IMR-90 (cell line): ENCODE measurements at regions not wholly inside any gene's neighbourhood (a gene's known extent, or its start where the extent isn't known, plus 50 kb on each side); places are given as distances from the start of the nearest gene placed in this dataset.

Source experiments
- ATAC-seq: fragments of 200-7000 bp; cut with Tn5 transposase; 2 replicates; pipeline ENCODE4 v1.9.1; 2020; ENCODE audit warnings: low read depth, mild to moderate bottlenecking, moderate library complexity
- BruUV-seq: library from RNA; stranded (reverse); fragments of 400-500 nt; replicated peaks from 2 replicates; lab custom pipeline; 2021; lab: Mats Ljungman, UMichigan
- CTCF ChIA-PET: fragments of 300-600 bp; formaldehyde crosslinking; extraction: SDS; loops from one replicate; lab custom pipeline; 2021; ENCODE audit warnings: antibody characterized with exemption; lab: Yijun Ruan, JAX
- POLR2A ChIA-PET: fragments of 300-600 bp; sonication (Branson Sonifier 250); formaldehyde crosslinking; loops from one replicate; lab custom pipeline; 2022; ENCODE audit warnings: antibody characterized with exemption; ENCODE audit not compliant: unreplicated experiment; lab: Charles Lee
- DNase-seq: peaks from one replicate; pipeline ENCODE4 v3.0.0; 2013
- H2AFZ ChIP-seq: replicated peaks from 2 replicates; pipeline ENCODE3; 2013; ENCODE audit warnings: low read length, mild to moderate bottlenecking; ENCODE audit not compliant: poor library complexity
- H2AK5ac ChIP-seq: 2 replicates; pipeline ENCODE4 v1.6.1; 2013; ENCODE audit warnings: low read depth, low read length, inconsistent platforms
- H2AK9ac ChIP-seq: replicated peaks from 2 replicates; pipeline ENCODE3; 2013; ENCODE audit warnings: mild to moderate bottlenecking, low read depth, low read length, moderate library complexity; ENCODE audit not compliant: poor library complexity
- H2BK120ac ChIP-seq: 2 replicates; pipeline ENCODE4 v1.6.1; 2013; ENCODE audit warnings: low read depth, low read length, inconsistent platforms
- H2BK15ac ChIP-seq: 3 replicates; pipeline ENCODE4 v1.6.1; 2013; ENCODE audit warnings: low read depth, low read length, inconsistent platforms
- H2BK20ac ChIP-seq: 2 replicates; pipeline ENCODE4 v1.6.1; 2013; ENCODE audit warnings: low read depth, mild to moderate bottlenecking, inconsistent platforms, low read length, moderate library complexity
- H2BK5ac ChIP-seq: 2 replicates; pipeline ENCODE4 v1.6.1; 2013; ENCODE audit warnings: mild to moderate bottlenecking, low read depth, low read length, inconsistent platforms; ENCODE audit not compliant: poor library complexity, severe bottlenecking
- H3K14ac ChIP-seq: replicated peaks from 2 replicates; pipeline ENCODE4 v1.6.1; 2013; ENCODE audit warnings: low read depth, low read length, inconsistent platforms
- H3K18ac ChIP-seq: 2 replicates; pipeline ENCODE4 v1.6.1; 2013; ENCODE audit warnings: low read depth, low read length, control low read depth
- H3K23ac ChIP-seq: 2 replicates; pipeline ENCODE4 v1.6.1; 2013; ENCODE audit warnings: low read depth, low read length, inconsistent platforms
- H3K27ac ChIP-seq: 2 replicates; pipeline ENCODE4 v1.5.1; 2013; ENCODE audit warnings: mild to moderate bottlenecking, control low read depth, low read length; ENCODE audit not compliant: insufficient read depth
- H3K27me3 ChIP-seq: 2 replicates; pipeline ENCODE4 v1.6.1; 2013; ENCODE audit warnings: low read length; ENCODE audit not compliant: control insufficient read depth, insufficient read depth
- H3K36me3 ChIP-seq: 2 replicates; pipeline ENCODE4 v1.6.1; 2013; ENCODE audit warnings: low read length, mixed read lengths; ENCODE audit not compliant: control insufficient read depth, insufficient read depth
- H3K4ac ChIP-seq: 2 replicates; pipeline ENCODE4 v1.6.1; 2013; ENCODE audit warnings: low read depth, low read length, inconsistent platforms
- H3K4me1 ChIP-seq: 2 replicates; pipeline ENCODE4 v1.6.1; 2013; ENCODE audit warnings: low read length, mixed read lengths; ENCODE audit not compliant: control insufficient read depth, insufficient read depth
- H3K4me2 ChIP-seq: 2 replicates; pipeline ENCODE4 v1.6.1; 2013; ENCODE audit warnings: low read depth, mild to moderate bottlenecking, control low read depth, low read length, moderate library complexity
- H3K4me3 ChIP-seq: 2 replicates; pipeline ENCODE4 v1.5.1; 2013; ENCODE audit warnings: low read depth, mild to moderate bottlenecking, control low read depth, low read length, moderate library complexity; ENCODE audit not compliant: insufficient read depth
- H3K56ac ChIP-seq: 2 replicates; pipeline ENCODE4 v1.6.1; 2013; ENCODE audit warnings: low read length, inconsistent platforms; ENCODE audit not compliant: insufficient read depth; ENCODE audit errors: extremely low read depth
- H3K79me1 ChIP-seq, 2 experiments: 2 replicates each; pipeline ENCODE4 v1.6.1; 2013; ENCODE audit warnings: low read length in 2 of 2, inconsistent platforms in 1 of 2, low read depth in 1 of 2
- H3K9ac ChIP-seq: 2 replicates; pipeline ENCODE4 v1.6.1; 2013; ENCODE audit warnings: low read depth, low read length, control low read depth
- H3K9me1 ChIP-seq: 2 replicates; pipeline ENCODE4 v1.6.1; 2013; ENCODE audit warnings: low read length, inconsistent platforms; ENCODE audit not compliant: insufficient read depth
- H3K9me3 ChIP-seq: 2 replicates; pipeline ENCODE4 v1.6.1; 2013; ENCODE audit warnings: low read length; ENCODE audit not compliant: control insufficient read depth, insufficient read depth
- H4K20me1 ChIP-seq: 2 replicates; pipeline ENCODE4 v1.6.1; 2013; ENCODE audit warnings: low read length, inconsistent platforms; ENCODE audit not compliant: insufficient read depth
- H4K5ac ChIP-seq: 2 replicates; pipeline ENCODE4 v1.6.1; 2013; ENCODE audit warnings: mild to moderate bottlenecking, low read depth, low read length, control low read depth
- H4K8ac ChIP-seq, 2 experiments: 2 replicates each; pipeline ENCODE4 v1.6.1; 2013; ENCODE audit warnings: low read depth in 2 of 2, low read length in 2 of 2, control low read depth in 1 of 2, inconsistent platforms in 1 of 2
- H4K91ac ChIP-seq: 2 replicates; pipeline ENCODE4 v1.6.1; 2013; ENCODE audit warnings: low read depth, low read length, inconsistent platforms; ENCODE audit not compliant: insufficient read depth
- CHD1 ChIP-seq: IDR thresholded peaks from 2 replicates; pipeline ENCODE4 v1.6.1; 2012; ENCODE audit warnings: low read depth, low read length, improper control_type of control experiment
- CTCF ChIP-seq: conservative IDR thresholded peaks from 2 replicates; pipeline ENCODE4 v1.5.1; 2012; ENCODE audit warnings: mild to moderate bottlenecking, low read depth, low read length, improper control_type of control experiment
- FOS ChIP-seq: fragments of 150-350 bp; IDR thresholded peaks from 2 replicates; pipeline ENCODE4 v1.6.1; 2016; ENCODE audit warnings: low read depth, low read length
- MAFK ChIP-seq: IDR thresholded peaks from 2 replicates; pipeline ENCODE4 v1.6.1; 2012; ENCODE audit warnings: low read depth, low read length, improper control_type of control experiment
- RAD21 ChIP-seq: IDR thresholded peaks from 2 replicates; pipeline ENCODE4 v1.6.1; 2012; ENCODE audit warnings: low read length, improper control_type of control experiment
- RCOR1 ChIP-seq: IDR thresholded peaks from 2 replicates; pipeline ENCODE4 v1.6.1; 2012; ENCODE audit warnings: mild to moderate bottlenecking, low read length, improper control_type of control experiment; ENCODE audit not compliant: insufficient replicate concordance
- SMC3 ChIP-seq: fragments of 150-350 bp; IDR thresholded peaks from 2 replicates; pipeline ENCODE4 v1.6.1; 2016; ENCODE audit warnings: low read depth, mild to moderate bottlenecking, antibody characterized with exemption, low read length, moderate library complexity
- WGBS, 2 experiments: methylation state at CpG; one replicate each; pipeline versions ENCODE4 v1.1.5 to v1.1.7; 2013; ENCODE audit warnings: missing lambda C conversion rate in 2 of 2; ENCODE audit not compliant: insufficient read length in 1 of 2; ENCODE audit errors: extremely low coverage in 2 of 2; 5-methylcytosine and 5-hydroxymethylcytosine counted together
- dilution Hi-C: fragments of 300-500 bp; cut with HindIII; formaldehyde crosslinking; loops from one replicate; pipeline ENCODE4 v1.14.3; 2018; ENCODE audit warnings: low sequenced_read_pairs; ENCODE audit not compliant: unreplicated experiment
- in situ Hi-C: fragments of 300-500 bp; cut with MboI; formaldehyde crosslinking; loops from 3 replicates; pipeline ENCODE4 v1.14.3; 2019; ENCODE audit warnings: low sequenced_read_pairs, inconsistent platforms, mixed read lengths
- intact Hi-C: fragments of 100-400 bp; cut with micrococcal nuclease; formaldehyde crosslinking; loops from 2 replicates; pipeline ENCODE4 v1.10.0; 2022

- Histone ChIP-seq H2AK9ac (no peak overlapping the region), H3K18ac (no peak overlapping the region), H2BK5ac (no peak overlapping the region), H2AFZ (peak overlapping the region; percentile 64), H3K23ac (no peak overlapping the region), H3K9me3 (no peaks in the 10 kb centered on the region), H2AK5ac (no peak overlapping the region), H3K56ac (no peak overlapping the region), H3K4ac (no peak overlapping the region), H4K8ac (no peak overlapping the region), H3K14ac (no peak overlapping the region), H2BK20ac (no peak overlapping the region), H4K91ac (no peak overlapping the region), H3K27me3 (peaks cover 13% of the 10 kb centered on the region), H3K9me1 (no peaks in the 10 kb centered on the region), H3K4me3 (no peak overlapping the region), H4K20me1 (no peaks in the 10 kb centered on the region), H3K4me2 (peak overlapping the region; percentile 77), H3K79me1 (no peaks in the 10 kb centered on the region), H3K36me3 (no peaks in the 10 kb centered on the region), H2BK120ac (no peak overlapping the region), H3K9ac (no peak overlapping the region), H2BK15ac (no peak overlapping the region), H3K27ac (no peak overlapping the region), H4K5ac (no peak overlapping the region), H3K4me1 (no peaks in the 10 kb centered on the region)
- 0% methylated on average over 4 of the region's 31 CpGs; no CpG with 5 or more reads in 1 of the 2 experiments for WGBS, 2 experiments
- TF ChIP-seq FOS, result no peak
- peak; percentile 46 for TF ChIP-seq SMC3
- TF ChIP-seq RAD21, result peak; percentile 57
- peak; percentile 65 for TF ChIP-seq CTCF
- no peak for TF ChIP-seq MAFK
- no peak for TF ChIP-seq CHD1
- no peak for TF ChIP-seq RCOR1
- intact Hi-C loops (loop anchor here (1.0 to 2.0 kb wide), 3 partner anchors 147 to 555 kb away; no protein-coding TSS in a partner anchor), in situ Hi-C loops (loop anchor here (10.0 kb wide), 1 partner anchor 227 kb away; no protein-coding TSS in a partner anchor), dilution Hi-C loops (no loop called here)
- peak; percentile 45 for DNase-seq
- ChIA-PET POLR2A (no interaction called here), CTCF (interaction anchor here (0.5 to 1.7 kb wide), 12 partner anchors 9 to 1186 kb away, joined by 3 to 11 read pairs (median 4); no protein-coding TSS in a partner anchor)
- no TSS peak for BruUV-seq
- ATAC-seq, result peak; percentile 97
These were observed 375.7 kb upstream of the CAMK1G start for GRCh38 chr1:209207701-209208286.
